Glomerular endothelial cell (primary cell): ENCODE measurements at regions not wholly inside any gene's neighbourhood (a gene's known extent, or its start where the extent isn't known, plus 50 kb on each side); places are given as distances from the start of the nearest gene placed in this dataset.

Source experiments
- DNase-seq: peaks from one replicate; pipeline ENCODE4 v3.0.0-alpha.2; 2011; ENCODE audit warnings: low read depth, low spot score; ENCODE audit errors: extremely low read depth

GRCh38 chr1:209454340-209454994 lies 129.0 kb upstream of the CAMK1G start:
- DNase-seq = no peak

- DNase-seq = no peak
Observed at GRCh38 chr1:209455145-209455544, 128.4 kb upstream of the CAMK1G start.

- DNase-seq = no peak
Observed at GRCh38 chr1:209455661-209456358, 127.7 kb upstream of the CAMK1G start.

GRCh38 chr1:209456878-209457277 lies 126.6 kb upstream of the CAMK1G start:
- DNase-seq = no peak

- DNase-seq = no peak
Observed at GRCh38 chr1:209457401-209458125, 126.0 kb upstream of the CAMK1G start.

GRCh38 chr1:209458921-209459320 lies 124.6 kb upstream of the CAMK1G start:
- DNase-seq = no peak

- DNase-seq = no peak
Observed at GRCh38 chr1:209461168-209461567, 122.3 kb upstream of the CAMK1G start.

GRCh38 chr1:209462433-209462832 lies 121.1 kb upstream of the CAMK1G start:
- no peak for DNase-seq

- no peak for DNase-seq
Observed at GRCh38 chr1:209463441-209463840, 120.1 kb upstream of the CAMK1G start.

- no peak for DNase-seq
Observed at GRCh38 chr1:209473025-209473424, 110.5 kb upstream of the CAMK1G start.

- no peak for DNase-seq
Observed at GRCh38 chr1:209480345-209480744, 103.2 kb upstream of the CAMK1G start.

GRCh38 chr1:209483691-209484090 lies 99.8 kb upstream of the CAMK1G start:
- no peak for DNase-seq

- DNase-seq = no peak
Observed at GRCh38 chr1:209484429-209484828, 99.1 kb upstream of the CAMK1G start.

GRCh38 chr1:209485167-209485566 lies 98.3 kb upstream of the CAMK1G start:
- DNase-seq = no peak

GRCh38 chr1:209485751-209486150 lies 97.8 kb upstream of the CAMK1G start:
- DNase-seq = no peak

GRCh38 chr1:209486861-209487593 lies 96.5 kb upstream of the CAMK1G start:
- DNase-seq = no peak

GRCh38 chr1:209490013-209490412 lies 93.5 kb upstream of the CAMK1G start:
- DNase-seq = no peak

GRCh38 chr1:209491031-209491430 lies 92.5 kb upstream of the CAMK1G start:
- DNase-seq = no peak

- DNase-seq = no peak
Observed at GRCh38 chr1:209491496-209491895, 92.0 kb upstream of the CAMK1G start.

- no peak for DNase-seq
Observed at GRCh38 chr1:209491897-209492296, 91.6 kb upstream of the CAMK1G start.

GRCh38 chr1:209493559-209493958 lies 90.0 kb upstream of the CAMK1G start:
- no peak for DNase-seq
